ENCODE measurements at regions not wholly inside any gene's neighbourhood (a gene's known extent, or its start where the extent isn't known, plus 50 kb on each side); places are given as distances from the start of the nearest gene placed in this dataset.

DNA sequence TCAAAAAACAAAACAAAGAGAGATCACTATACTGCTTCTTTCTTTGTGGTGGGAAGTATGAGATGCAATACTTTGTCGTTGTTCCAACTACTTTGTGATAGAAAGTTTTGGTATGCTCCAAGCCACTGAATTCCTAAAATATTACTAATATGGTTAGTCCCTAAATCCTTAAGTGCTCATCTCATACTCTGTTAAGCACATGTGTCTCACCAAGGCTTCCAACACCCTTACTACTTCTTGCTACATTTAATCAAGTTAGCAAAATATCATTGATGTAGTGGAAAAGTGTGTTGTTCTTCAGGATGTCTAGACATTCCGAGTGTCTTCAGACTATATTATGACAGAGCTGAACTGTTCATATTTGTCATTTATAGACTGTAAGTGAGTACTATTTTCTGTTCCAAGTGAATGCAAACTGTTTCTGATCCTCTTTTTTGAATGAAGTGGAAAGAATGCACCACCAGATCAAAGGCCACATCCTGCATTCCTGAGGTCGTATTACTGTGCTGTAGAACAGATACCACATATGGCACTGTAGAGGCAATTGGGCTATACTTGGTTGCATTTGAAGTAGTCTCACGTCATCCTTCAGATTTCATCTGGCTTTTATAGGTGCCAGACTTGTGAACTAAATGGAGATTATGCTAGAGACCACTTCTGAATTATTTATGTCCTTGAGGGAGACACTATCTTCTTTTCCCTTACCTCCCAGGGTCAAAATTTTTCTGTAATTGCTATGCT, 298.4 kb upstream of the ZNF521 start:
- no peak for DNase-seq

DNA sequence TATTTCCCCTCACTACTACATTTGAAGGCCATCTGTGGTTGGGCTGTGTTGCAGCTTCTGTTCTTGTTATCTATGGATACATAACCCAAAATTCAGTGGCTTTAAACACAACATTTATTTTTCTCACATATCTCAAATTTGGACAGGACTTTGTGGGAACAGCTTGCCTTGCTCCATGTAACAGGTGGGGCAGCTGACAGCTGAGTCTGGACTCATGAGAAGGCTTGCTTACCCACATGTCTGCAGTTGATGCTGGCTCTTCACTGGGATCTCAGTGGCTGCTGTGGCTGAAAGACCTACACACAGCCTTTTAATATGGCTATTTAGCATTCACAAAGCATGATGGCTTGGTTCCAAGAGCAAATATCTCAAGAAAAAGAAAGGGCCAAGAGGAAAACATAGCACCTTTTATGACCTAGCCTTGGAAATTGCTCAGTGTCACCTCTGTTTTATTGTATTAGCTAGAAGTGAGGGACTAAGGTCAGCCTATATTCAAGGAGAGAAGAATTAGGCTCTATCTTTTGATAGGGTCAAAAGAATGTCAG, 296.8 kb upstream of the ZNF521 start:
- peak in 9 of 58 donors; percentile 0 to 37 (median 8) for DNase-seq

DNA sequence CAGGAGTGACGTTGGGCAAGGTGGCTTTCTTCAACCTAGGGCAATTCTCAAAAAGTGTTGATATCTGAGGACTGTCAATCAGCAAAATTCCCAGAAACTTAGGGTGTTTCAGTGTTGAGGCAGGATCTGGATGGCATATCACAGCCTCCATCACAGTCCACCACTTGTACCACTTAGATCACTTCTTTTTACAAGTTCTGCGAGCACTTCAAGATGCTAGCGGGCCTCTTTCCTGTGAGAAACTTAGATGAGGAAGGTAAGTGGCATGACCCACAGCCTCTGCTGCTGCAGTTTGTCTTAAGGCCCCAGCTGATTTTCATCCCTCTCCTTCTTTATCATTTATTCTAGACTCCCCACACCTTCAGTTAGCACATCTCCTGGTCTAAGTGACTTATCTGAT, 295.4 kb upstream of the ZNF521 start:
- DNase-seq = no peak

DNA sequence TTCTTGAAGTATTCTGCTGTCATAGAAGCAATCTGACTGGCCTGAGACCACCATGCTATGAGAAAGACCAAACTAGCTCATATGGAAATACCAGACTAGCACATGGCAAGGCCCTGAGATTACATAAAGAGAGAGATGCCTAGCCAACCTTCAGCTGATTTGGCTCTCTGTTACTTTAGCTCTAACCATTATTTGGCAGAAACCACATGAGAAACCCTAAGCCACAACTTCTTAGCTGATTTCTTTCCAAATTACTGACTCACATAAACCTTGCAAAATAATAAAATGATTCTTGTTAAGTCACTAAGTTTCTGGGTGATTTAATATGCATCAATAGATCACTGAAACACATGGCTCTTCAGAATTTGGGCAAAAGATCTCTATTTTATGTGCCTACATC, 295.0 kb upstream of the ZNF521 start:
- DNase-seq = no peak

DNA sequence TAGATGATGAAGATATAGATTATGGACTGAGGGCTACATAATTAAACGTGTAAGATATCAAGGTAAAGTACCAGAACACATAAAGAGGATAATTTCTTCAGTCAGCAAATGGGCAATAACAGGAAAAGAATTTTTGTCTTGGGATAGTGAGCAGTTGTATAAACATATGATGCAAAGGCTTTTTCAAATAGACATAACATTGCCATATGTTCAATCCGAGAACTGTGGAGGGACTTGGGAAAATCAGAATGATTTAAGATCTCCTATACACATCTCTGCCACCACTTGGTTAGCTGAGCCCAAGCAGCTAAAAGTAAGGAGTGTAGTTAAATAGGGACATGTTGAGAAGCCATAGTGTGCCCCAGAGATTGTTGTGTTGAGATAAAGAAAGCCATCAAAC, 287.6 kb upstream of the ZNF521 start:
- peak in 1 of 58 donors; percentile 27 for DNase-seq

DNA sequence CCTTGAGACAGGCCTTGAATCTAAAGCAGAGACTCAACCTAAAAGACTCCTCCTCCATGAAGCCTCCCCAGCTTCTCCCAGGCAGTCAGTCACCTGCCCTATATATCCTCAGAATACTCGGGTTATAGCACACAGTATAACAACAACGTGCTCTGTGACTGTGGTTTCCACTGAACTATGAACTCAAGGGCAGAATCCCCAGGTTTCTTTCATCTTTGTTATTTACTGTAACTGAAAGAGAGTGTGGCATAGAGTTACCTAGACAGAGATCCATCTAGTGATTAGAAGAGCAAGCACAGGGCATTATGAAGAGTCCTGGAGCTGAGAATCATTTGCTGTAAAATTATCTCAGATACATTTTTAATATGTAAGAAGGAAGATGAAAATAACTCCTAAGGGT, 281.6 kb upstream of the ZNF521 start:
- no peak for DNase-seq

DNA sequence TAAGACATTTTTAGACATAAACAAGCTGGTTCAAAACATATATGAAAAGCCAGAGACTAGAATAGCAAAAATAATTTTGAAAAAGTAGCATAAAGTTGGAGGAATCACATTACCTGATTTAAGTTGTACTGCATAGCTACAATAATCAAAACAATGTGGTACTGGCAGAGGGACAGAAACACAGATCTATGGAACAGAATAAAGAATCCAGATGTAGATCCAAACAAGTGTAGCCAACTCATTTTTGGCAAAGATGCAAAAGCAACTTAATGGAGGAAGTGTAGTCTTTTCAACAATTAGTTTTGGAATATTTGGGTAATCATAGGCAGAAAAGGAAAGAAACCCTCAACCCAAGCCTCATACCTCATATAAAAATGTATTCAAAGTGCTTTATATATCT, 278.7 kb upstream of the ZNF521 start:
- no peak for DNase-seq

DNA sequence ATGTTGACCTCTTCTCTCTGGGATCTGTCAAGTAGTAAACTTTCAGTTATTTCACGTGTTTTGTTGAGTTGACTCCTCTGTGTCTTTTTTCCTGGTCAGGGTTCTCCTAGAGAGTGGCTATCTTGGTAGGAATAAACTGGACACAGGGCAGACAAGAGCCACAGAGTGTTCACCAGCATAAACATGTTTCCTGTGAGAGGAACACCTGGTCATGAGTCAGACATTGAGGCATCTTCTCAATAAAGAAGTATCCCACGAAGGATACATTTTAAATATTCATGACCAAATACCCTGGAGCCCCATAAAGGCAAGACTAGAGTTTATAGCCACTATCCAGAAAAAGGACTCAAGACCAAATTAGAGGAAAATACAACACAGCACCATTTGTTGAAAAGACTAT, 269.7 kb upstream of the ZNF521 start:
- DNase-seq = no peak

DNA sequence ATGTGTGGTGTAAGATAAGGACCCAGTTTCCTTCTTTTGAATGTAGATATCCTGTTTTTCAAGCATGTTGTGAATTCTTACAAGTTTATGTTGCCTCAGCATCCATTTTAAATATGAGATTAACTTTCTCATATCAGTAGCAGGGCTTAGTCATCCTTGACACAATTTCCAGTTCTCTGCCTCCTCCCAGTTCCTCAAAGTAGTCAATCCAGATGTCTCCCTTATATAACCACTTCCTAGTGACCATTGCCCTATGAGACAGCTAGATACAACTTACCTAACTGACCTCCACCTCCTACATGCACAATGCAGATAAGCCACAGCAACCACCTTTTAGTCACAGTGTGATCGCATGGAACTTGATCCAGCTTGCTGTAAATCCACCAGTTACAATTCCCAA, 269.2 kb upstream of the ZNF521 start:
- DNase-seq = no peak

DNA sequence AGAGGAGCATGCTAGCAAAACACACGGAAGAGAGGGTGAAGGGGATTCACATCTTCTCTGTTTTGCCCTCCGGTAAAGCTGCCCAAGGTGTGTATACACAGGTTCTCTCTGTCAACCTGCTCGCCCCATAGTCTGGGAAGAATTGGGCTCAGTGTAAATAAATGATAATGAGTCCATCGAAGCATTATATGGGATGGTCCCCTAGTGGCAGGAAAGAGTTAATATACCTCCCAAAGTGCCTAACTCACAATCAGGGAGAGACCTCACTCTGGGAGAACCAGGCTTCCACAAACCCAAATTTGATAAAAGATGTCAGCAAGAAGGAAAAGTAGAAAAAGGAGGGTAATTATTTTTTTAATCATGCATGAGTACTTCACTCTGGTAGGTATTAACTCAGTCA, 262.2 kb upstream of the ZNF521 start:
- no peak for DNase-seq

DNA sequence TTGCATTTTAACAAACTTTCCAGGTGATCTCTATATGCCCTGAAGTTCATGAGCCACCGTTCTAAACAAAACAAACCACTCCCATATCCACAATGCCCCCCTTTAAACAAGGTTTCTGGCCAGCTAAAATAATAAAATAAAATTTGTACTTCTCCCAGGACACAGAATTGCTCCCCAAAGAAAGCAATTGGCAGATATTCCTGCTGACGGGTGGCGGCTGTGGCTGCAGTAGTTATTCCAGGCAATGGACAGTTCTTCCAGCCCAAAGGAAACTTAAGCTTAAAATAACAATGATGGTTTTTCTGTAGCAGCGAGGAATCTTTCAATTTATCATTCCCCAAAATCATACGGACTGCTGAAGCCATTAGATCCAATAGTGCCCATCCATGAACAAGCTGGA, 260.5 kb upstream of the ZNF521 start:
- no peak for DNase-seq

DNA sequence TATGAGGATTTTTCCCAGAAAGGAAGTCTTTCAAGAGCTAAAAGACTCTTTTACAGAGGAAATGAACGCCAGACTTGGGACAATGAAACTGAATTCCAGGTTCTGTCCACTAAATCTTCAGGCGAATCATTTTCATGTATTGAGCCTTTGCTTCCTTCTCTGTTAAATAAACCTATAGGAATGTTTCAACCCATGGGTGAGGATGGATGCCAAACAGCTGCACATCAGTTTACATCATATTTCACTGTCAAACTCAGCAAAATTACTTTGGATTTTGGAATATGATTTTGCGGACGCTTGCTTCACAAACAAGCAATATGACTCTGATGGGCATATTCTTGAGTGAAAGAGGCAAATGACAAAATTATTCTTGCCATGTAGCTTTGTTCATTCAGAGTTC, 256.1 kb upstream of the ZNF521 start:
- no peak for DNase-seq

DNA sequence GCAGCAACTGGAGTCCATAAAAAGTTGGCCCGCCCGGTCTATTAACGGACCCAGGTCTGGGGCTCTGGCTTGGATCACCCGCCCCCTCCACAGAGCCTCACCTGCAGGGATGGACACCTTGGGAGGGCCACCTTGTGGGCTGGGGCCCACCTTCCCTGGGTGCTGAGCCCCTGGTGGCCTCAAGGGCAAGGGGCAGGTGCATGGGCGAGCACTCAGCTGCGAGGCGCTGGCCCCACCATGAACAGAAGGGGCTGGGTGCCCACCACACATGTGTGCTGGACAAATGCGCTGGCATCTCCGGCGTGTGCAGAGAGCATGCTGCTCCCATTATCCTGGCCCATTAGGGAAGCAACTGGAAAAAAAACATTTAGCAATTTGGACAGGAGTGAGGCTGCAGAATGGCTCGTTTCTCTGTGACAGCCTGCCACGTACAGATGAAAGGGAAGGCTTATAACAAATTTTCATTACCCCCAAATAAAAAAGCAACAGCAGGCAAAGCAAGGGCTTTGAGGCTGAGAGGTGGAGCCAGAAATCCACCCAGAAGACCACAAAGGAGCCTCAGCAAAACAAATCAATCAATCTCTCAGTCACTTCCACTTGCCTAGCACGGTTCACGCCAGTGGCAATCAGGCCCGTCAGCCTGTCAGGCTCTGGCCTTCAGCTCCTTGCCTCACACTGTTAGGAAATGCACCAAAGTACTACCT, 253.1 kb upstream of the ZNF521 start:
- DNase-seq = no peak

DNA sequence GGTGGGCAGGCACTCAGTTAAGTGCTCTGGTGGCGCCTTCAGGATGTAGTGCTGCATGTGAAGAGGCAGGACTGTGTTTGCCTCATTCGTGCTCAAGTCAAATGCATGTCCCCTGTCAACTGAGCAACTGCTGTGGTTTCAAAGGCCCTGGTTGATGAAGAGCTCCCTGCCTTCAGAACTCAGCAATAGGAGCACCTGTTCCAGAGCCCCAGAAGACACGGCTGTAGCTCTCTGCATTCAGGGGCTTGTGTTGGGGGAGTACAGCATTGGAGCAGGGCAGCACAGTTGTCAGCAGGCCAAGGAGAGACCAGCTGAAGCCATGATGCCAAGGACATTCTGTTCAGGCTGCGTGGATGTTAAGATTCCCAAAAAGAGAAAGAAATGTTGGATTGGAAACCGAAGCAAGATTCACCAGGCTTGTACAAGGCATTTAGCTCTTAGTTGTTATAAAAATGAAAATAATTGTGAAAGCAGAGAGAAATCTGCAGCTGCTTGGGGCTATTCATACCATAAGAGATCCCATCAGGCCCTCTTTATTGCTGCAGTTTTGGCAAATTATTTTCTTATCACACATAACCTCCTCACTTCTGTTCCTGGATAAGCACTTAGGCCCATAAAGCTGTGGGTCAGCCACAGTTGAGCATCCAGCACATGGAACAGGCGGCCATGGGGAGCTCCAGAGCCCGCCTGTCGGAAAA, 252.4 kb upstream of the ZNF521 start:
- peak in 2 of 58 donors; percentile 1 to 8 for DNase-seq

DNA sequence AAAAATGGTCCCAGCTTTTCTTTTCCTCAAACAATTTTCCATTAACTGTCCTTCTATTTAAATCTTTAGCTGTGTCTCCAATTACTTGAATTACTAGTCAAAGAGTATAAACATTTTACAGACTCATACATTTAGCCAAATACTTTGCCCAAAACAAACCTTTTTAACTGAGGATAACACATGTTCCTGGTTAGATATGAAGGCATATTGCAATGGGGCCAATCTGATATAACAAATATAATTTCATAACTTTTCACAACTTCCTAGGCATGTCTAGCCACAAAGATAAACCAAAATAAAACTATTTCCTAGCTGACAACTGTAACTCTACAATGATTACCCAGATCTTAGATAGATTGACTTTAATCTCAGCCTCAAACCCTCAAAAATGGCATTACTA, 247.5 kb upstream of the ZNF521 start:
- DNase-seq = no peak

DNA sequence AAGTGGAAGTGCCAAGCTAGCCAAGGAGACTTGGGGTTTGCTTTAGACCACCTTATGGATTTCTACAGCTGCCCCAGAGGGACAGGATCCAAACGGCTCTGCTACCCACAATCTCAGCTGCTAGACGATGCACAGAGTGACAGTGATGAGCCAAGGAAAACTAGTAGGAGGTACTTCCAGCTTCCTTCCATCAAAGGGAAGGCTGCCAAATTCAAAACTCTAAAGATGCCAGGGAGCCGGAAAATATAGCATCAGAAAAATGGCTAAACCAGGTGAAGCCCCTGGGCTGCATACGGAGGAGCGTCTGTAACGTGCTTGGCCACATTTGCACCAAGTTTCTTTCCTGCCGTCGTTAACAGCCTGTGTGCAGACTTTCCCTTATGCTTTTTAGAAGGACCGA, 245.5 kb upstream of the ZNF521 start:
- DNase-seq = no peak

DNA sequence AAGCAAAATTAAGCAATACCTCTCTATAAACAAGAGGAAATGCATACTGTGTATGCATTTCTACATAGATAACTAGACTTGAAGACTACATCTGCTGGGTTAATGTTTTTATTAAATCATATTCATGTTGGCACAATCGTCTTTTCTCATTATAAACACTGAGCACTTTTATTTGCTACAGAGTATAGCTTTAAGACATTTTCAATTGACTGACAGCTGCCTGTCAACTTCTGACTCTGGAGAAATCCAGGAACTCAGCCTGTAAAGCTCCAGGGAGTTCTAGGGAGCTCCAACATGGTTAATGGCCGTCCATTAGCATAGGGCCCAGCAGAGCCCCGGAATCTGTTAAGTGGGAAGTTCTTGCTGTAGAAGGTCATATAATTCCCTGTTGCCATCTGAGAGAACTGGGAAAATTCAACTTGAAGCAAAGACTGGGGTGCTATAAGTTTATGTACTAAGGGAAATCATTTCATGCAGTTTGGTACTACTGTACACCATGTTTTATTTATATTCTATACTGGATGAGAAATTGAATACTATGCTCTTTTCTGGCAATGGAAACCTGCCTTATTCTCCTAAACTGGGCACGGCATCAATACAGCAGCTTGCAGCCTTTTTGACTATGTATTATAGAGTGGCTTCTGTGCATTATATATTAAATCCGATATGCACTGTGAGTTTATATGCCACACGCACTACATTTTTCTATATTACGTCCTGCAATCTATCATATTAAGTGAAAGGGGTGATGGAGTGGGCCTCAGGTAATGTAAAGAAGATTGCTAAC, 243.5 kb upstream of the ZNF521 start:
- DNase-seq = no peak

DNA sequence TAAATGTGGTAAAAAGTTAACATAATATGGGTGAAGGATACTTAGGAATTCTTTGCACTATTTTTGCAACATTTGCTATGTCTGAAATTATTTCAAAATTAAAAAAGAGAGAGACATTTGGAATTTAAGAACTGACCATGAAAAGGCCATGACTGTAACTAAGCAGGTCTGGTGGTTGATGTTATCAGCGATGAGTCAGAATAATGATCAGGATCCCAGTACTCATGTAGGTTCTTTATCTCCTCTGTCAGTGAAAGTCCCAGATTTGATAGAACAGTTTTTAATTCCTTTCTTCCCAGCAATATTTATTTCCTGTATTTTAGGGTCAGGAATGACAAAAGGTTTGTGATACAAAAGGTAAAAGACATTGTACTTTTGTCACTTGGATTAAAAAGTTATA, 242.4 kb upstream of the ZNF521 start:
- DNase-seq = no peak

DNA sequence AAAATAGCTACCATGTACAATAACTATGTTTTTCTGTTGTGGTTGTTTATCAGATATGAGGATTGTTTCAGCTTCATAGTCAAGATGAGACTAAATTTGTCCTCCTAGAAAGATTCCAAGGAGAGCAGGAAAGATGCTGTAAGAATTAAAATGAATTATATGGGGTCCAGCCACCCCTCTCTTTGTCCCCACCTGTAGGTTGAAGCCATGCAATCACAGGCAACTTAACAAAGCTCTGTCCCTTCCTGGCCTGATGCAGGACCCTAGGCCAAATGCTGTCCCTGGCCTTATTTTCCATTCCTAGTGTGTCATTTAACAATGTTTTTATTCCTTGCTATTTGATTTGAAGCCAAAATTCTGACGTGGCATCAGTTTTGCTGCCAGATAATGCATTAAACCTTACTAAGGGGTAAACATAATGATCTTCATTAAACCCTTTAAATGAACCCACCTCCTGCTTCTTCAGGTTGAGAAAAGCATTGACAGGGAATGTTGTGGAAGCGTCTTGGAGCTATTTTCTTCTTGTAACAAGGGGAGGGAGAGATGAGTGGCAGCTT, 240.9 kb upstream of the ZNF521 start:
- no peak for DNase-seq

DNA sequence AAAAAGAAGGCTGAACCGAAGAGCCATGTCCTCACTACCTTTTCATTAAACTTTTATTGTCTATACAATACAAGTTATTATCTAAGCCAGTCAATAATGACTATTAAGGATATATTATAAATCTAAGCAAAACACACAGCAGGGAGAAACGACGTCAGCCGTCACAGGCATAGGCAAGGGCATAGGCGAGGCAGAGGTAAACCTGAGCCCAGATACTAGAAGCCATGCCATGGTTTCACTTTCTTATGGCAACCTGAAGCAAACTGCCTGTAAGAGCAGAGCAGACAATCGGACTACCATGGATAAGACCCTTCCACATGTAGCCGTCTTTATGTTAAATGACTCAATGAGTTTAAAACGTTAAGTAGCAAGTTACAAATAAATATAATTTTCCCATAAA, 238.5 kb upstream of the ZNF521 start:
- no peak for DNase-seq

DNA sequence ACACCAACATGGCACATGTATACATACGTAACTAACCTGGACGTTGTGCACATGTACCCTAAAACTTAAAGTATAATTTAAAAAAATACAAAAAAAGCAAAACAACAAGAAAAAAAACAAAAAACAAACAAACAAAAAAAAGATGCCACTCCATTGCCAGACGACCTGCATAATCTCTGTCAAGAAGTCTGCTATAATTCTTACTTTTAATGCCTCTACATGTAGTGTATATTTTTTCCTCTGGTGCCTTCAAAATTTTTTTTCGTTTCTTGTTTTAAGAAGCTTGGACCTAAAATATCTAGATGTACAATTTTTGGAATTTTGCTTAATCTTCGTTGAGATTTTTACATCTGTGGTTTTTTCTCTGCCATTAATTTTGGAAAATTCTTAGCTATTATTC, 235.6 kb upstream of the ZNF521 start:
- DNase-seq = no peak
